Fibroblast of villous mesenchyme (primary cell): ENCODE measurements at regions not wholly inside any gene's neighbourhood (a gene's known extent, or its start where the extent isn't known, plus 50 kb on each side); places are given as distances from the start of the nearest gene placed in this dataset.

Experiments used
- DNase-seq: peaks from one replicate; pipeline ENCODE4 v3.0.0-alpha.2; 2010; ENCODE audit warnings: low read depth
- H3K4me3 ChIP-seq: 2 replicates; pipeline ENCODE4 v1.5.1; 2011; ENCODE audit warnings: low read depth, mild to moderate bottlenecking, low read length
- TF ChIP-seq, protein P1 (sequence below): IDR thresholded peaks from 2 replicates; pipeline ENCODE4 v1.5.1; 2012; ENCODE audit warnings: low read depth, mild to moderate bottlenecking, low read length; ENCODE audit not compliant: insufficient read depth

DNA sequence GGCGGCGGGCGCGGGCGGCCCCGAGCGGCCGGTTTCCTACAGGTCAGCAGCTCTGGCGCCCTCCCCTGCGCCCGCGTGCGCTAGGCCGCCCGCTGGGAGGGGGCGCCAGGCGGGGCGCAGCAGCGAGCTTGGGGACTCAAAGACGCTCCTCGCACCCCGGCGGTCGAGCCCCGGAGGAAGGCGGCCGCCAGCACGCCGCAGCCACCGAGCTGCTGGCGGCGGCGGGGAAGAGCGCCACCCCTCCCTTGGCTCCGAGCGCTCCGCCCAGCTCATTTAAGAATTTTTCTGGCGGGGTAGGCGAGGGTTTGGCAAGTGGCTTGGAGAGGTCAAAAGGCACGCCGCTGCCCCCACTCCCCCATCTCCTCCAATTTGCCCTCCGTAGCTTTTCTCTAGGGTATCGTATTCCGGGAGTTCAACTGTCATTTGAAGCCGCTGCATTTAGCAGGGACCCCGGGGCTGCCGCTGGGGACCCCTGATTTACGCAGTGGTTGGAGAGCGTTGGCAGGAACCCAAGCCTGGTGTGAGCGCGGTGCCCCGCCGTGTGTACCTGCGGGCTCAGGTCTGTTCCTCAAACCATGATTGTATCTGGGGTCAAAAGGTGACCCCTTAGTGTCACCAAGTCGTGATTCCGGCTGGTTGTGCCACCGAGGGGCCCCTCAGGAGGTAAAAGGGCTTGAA, 59.5 kb upstream of the GSE1 start:
- TF ChIP-seq, protein P1, sequence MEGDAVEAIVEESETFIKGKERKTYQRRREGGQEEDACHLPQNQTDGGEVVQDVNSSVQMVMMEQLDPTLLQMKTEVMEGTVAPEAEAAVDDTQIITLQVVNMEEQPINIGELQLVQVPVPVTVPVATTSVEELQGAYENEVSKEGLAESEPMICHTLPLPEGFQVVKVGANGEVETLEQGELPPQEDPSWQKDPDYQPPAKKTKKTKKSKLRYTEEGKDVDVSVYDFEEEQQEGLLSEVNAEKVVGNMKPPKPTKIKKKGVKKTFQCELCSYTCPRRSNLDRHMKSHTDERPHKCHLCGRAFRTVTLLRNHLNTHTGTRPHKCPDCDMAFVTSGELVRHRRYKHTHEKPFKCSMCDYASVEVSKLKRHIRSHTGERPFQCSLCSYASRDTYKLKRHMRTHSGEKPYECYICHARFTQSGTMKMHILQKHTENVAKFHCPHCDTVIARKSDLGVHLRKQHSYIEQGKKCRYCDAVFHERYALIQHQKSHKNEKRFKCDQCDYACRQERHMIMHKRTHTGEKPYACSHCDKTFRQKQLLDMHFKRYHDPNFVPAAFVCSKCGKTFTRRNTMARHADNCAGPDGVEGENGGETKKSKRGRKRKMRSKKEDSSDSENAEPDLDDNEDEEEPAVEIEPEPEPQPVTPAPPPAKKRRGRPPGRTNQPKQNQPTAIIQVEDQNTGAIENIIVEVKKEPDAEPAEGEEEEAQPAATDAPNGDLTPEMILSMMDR = peak; percentile 17
- peak; percentile 68 for DNase-seq
- H3K4me3 ChIP-seq = peak overlapping the region; percentile 79

- DNase-seq = peak; percentile 93
- TF ChIP-seq, protein P1 = no peak
- H3K4me3 ChIP-seq = peak overlapping the region; percentile 79
Observed at GRCh38 chr16:85554114-85554888, 58.8 kb upstream of the GSE1 start.

DNA sequence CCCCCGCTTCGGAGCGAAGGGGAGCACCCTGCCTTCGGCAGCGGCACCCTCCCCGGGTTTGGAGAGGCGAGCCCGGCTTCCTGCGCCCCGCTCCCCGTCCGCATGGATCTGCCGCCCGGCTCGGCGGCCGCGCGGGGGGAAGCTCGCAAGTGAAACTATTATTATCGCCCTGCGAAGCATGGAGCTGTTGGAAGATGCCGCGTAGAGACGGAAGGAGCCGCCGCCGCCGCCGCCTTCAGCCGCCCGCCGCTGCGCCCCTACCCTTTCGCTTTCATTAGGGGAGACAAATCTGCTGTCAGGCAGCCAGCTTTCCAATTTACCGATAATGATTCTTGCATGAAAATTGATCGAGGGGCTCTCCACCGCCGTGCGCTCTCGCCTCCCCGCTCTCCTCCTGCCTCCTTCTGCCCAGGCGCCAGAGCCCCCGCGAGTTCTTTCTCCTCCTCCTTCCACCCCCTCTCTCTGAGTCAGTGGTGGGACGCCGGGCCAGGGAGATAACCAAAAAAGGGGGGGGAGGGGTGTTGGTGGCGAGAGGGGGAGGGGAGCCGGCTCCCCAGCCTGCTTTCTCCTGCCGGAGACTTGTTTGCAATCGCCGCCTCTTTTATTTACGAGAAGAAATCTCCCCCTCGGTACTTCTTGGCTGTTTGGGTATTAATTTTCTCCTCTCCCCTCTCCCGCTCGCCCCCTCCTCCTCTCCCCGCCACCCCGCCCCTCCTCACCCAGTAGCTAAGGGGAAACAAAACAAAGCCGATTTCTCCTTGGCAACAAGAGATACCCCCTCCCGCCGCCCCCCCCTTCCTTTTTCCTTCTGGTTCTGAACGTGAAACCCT, 58.0 kb upstream of the GSE1 start:
- peak overlapping the region; percentile 79 for H3K4me3 ChIP-seq
- TF ChIP-seq, protein P1 = no peak

GRCh38 chr16:85555719-85556455, 57.2 kb upstream of the GSE1 start:
- peak overlapping the region; percentile 79 for H3K4me3 ChIP-seq
- TF ChIP-seq, protein P1 = no peak
- DNase-seq = no peak

More for the DNA sequence above, 58.0 kb upstream of the GSE1 start:
- DNase-seq = peak; percentile 80

DNA sequence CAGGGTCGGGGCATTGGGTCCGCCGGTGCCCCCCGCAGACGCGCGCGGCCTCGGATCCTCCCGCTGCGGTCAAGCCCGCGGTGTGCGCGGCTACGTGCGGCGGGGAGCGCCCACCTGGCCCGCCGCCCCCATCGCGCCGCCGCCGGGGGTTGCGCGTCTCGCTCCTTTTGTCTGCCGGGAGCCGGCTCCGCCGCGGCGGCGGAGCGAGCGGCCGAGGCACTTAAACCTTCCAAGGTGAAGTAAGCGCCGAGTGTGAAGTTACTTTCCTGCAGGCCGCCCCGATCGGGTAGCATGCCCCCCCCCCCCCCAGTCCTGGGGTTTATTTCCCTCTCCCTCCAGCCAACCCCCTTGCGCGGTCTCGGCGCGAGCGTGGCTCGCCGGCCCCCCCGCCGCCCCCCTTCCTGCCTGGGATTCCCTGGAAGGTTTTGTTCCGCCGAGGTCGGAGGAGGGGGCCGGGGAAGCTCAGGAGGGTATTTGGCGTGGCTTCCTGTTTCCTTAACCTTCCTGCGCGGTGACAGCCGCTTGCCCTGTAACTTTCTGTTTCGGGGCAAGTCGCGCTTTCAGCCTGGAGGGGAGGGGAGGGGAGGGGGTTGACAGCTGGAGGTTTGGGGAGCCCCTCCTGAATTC, 56.6 kb upstream of the GSE1 start:
- peak; percentile 62 for DNase-seq
- TF ChIP-seq, protein P1 = no peak
- peak overlapping the region; percentile 79 for H3K4me3 ChIP-seq
